ENCODE measurements at regions not wholly inside any gene's neighbourhood (a gene's known extent, or its start where the extent isn't known, plus 50 kb on each side); places are given as distances from the start of the nearest gene placed in this dataset.

DNA sequence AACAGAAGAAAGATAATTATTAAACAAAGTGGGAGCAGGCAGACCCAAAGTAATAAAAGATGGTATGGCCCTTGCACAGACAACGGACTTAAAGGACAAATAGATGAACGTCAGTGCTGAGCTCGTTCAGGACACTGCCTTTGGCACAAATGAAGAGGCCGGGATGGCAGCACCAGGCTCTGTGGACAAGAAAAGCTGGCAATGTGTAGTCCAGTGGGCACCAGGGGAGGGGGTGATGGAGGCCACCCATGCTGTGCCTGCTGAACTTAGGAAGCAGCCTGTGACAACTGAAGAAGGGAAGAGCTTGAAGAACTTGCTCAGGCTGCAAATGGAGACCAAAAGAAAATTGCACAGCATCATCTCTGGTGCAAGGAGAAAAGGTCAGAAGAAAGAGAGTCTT is 131.0 kb downstream of the ANKRD60 start:
- no peak overlapping the region for H2BK15ac ChIP-seq (ENCODE audit: low read length)
- no peak overlapping the region for H3K27ac ChIP-seq (ENCODE audit: low read depth, low read length)
- no peaks in the 10 kb centered on the region for H3K79me2 ChIP-seq (ENCODE audit: control insufficient read depth in 1 of 2, insufficient read depth in 2 of 2, low read length in 2 of 2)
- no peak overlapping the region for H2AK5ac ChIP-seq (ENCODE audit: low read depth, low read length)
- ChIA-PET POLR2A (ENCODE audit: partially characterized antibody) (no interaction called here), CTCF (ENCODE audit: partially characterized antibody) (interaction anchor here (0.6 to 3.9 kb wide), 6 partner anchors 11 to 487 kb away, joined by 3 to 27 read pairs (median 4); no protein-coding TSS in a partner anchor)
- H3K18ac ChIP-seq (ENCODE audit: extremely low read depth, low read length) = no peak overlapping the region
- H3K4me1 ChIP-seq (replicated peaks in 1 of 4; ENCODE audit: control insufficient read depth in 3 of 4, insufficient read depth in 4 of 4, low read length in 3 of 4) = no peaks in the 10 kb centered on the region
- TF ChIP-seq SAP30 (IDR thresholded peaks at IDR 0.05; ENCODE audit: insufficient read depth, insufficient replicate concordance, low read length) (no peak), YY1 (IDR thresholded peaks at IDR 0.05; ENCODE audit: low read depth, low read length) (no peak), GTF2F1 (IDR thresholded peaks at IDR 0.05; ENCODE audit: borderline replicate concordance, low read depth, low read length) (no peak), KDM4A (IDR thresholded peaks at IDR 0.05; ENCODE audit: low read depth, low read length, severe bottlenecking) (no peak), MAFK (IDR thresholded peaks at IDR 0.05; ENCODE audit: low read depth, low read length) (no peak), SUZ12 (IDR thresholded peaks at IDR 0.05; ENCODE audit: low read length) (no peak), SP1 (IDR thresholded peaks at IDR 0.05; ENCODE audit: low read depth, low read length) (no peak)
- TF ChIP-seq, protein P1, sequence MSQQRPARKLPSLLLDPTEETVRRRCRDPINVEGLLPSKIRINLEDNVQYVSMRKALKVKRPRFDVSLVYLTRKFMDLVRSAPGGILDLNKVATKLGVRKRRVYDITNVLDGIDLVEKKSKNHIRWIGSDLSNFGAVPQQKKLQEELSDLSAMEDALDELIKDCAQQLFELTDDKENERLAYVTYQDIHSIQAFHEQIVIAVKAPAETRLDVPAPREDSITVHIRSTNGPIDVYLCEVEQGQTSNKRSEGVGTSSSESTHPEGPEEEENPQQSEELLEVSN (IDR thresholded peaks at IDR 0.05) = no peak
- no peak overlapping the region for H3K14ac ChIP-seq (ENCODE audit: insufficient read length)
- no peaks in the 10 kb centered on the region for H3K9me3 ChIP-seq (ENCODE audit: insufficient read depth in 2 of 2, low read depth in 1 of 2, low read length in 1 of 2)
- H4K5ac ChIP-seq (ENCODE audit: insufficient read length, low read depth, low read length) = no peak overlapping the region
- no peak overlapping the region for H3K4ac ChIP-seq (replicated peaks; ENCODE audit: insufficient read length, low read depth, low read length)
- FAIRE-seq = no peak
- H2BK12ac ChIP-seq (ENCODE audit: low read depth, low read length) = no peak overlapping the region
- H3K4me3 ChIP-seq (ENCODE audit: extremely low read depth in 1 of 4, insufficient read depth in 2 of 4, low read depth in 3 of 4, low read length in 4 of 4) = no peak overlapping the region
- H3K79me1 ChIP-seq (ENCODE audit: low read depth, low read length) = no peaks in the 10 kb centered on the region
- no peak overlapping the region for H3K56ac ChIP-seq (replicated peaks; ENCODE audit: insufficient read length, low read depth, low read length)
- H4K91ac ChIP-seq (replicated peaks; ENCODE audit: insufficient read length, low read length) = no peak overlapping the region
- H3K23me2 ChIP-seq (ENCODE audit: low read depth, low read length) = no peaks in the 10 kb centered on the region; the same call in 1 of the 2 replicates
- 87% methylated on average over 4 of the region's 4 CpGs; no CpG with 5 or more reads in 1 of the 2 experiments for WGBS, 2 experiments (ENCODE audit: extremely low coverage in 1 of 2, insufficient coverage in 1 of 2, insufficient read length in 1 of 2, insufficient replicate concordance in 2 of 2, low coverage in 1 of 2, low lambda C conversion rate in 2 of 2, missing lambda C conversion rate in 1 of 2)
- no peak overlapping the region for H3K9ac ChIP-seq (replicated peaks in 1 of 4; ENCODE audit: extremely low read depth in 1 of 4, low read depth in 3 of 4, low read length in 3 of 4)
- no peak overlapping the region for H2AFZ ChIP-seq (ENCODE audit: low read length)
- H2BK5ac ChIP-seq (ENCODE audit: low read depth, low read length) = no peak overlapping the region
- no peak overlapping the region for H2BK120ac ChIP-seq (replicated peaks; ENCODE audit: low read depth, low read length)
- no peak overlapping the region for H3K23ac ChIP-seq (ENCODE audit: insufficient read length)
- no peak overlapping the region for H4K8ac ChIP-seq (ENCODE audit: extremely low read depth, insufficient read depth, low read length)
- no peak overlapping the region for H3K4me2 ChIP-seq (ENCODE audit: insufficient read depth in 1 of 2, low read depth in 2 of 2, low read length in 2 of 2)
- peak in 1 of 2 experiments; percentile 26 for DNase-seq (ENCODE audit: low read depth in 1 of 2, low spot score in 2 of 2)
- no peaks in the 10 kb centered on the region for H4K20me1 ChIP-seq (replicated peaks in 1 of 2; ENCODE audit: control insufficient read depth in 1 of 2, insufficient read depth in 2 of 2, low read length in 2 of 2)
- H3K27me3 ChIP-seq (replicated peaks in 1 of 4; ENCODE audit: control insufficient read depth in 3 of 4, extremely low read depth in 1 of 4, insufficient read depth in 3 of 4, low read length in 3 of 4) = no peaks in the 10 kb centered on the region
- H3K36me3 ChIP-seq (ENCODE audit: control insufficient read depth in 2 of 4, insufficient read depth in 4 of 4, low read length in 3 of 4) = no peaks in the 10 kb centered on the region
- H2BK20ac ChIP-seq (ENCODE audit: low read length) = no peak overlapping the region

All from H1 (cell line).